ENCODE measurements at regions not wholly inside any gene's neighbourhood (a gene's known extent, or its start where the extent isn't known, plus 50 kb on each side); places are given as distances from the start of the nearest gene placed in this dataset.
"Not testable (repeated sequence)": the region's sequence is repeated elsewhere in the genome, so short reads cannot be mapped to it uniquely, and the experiment has no call there.

DNA sequence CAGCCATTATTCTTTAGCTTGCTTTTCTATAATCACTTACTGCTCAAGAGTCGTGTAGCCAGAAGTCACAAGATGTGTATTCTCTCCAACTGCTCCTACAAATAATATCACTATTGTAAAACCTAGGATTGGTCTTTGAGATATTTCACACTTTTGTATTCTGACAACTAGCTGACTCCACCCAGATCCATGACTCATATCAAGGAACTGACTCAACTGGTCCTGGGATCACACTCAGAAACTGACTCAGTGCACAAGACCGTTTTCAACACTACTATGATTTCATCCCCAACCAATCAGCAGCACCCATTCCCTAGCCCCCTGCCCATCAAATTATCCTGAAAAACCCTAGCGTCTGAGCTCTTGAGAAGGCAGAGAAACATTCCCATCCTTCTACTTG is 56.5 kb upstream of the ORC5 start:
- in situ Hi-C loops (cut with HindIII; ENCODE audit: low pct_unique_long_range_greater_than_20kb, low sequenced_read_pairs): no loop called here
- DNase-seq (ENCODE audit: low read depth): no peak

DNA sequence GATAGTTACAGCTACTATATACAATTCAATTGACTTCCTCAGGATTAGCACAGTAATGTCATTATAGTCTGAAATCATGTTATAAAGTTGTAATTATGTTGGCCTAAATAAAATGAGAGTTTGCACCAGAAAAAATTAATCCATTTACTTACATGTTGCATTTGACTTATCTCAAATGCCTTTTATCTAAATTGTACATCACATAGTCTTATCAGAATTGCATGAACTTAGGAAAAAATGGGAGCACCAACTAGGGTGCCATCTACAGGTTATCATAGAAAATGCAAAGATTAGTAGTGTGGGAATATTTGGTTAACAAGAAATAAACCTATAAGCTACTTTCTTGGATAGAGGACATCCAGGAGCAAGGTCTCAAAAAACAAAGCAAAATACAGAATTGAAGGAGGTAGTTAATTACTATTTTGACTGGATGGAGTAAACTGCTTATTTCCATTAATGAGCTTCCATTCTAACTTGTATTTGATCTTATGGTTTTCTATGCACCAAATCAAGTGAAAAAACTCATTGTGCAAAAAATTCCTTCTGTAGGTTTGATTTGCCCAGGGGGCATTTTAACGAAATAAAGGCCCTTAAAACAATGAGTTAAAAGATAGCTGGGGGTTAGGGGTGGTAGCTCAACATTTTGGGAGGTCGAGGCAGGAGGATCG is 60.0 kb upstream of the ORC5 start:
- DNase-seq (ENCODE audit: low read depth): no peak
- in situ Hi-C loops (cut with HindIII; ENCODE audit: low pct_unique_long_range_greater_than_20kb, low sequenced_read_pairs): no loop called here

DNA sequence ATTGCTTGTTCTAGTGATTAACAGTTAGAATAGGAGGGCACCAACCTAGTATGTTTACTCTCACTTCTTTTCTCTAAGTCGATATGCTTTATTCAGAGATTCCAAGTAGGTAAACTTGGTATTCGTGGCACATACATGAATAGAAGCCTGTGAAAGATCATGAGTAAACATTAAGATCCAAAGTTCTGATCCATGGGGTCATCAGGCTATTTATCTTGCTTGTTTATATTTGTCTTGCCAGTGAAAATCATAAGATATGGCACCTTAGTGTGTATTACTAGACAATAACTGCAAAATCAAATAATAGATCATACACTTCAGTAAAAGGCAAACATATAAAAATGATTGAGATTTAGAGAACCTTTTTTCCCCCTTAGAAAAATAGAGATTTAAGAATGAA is 56.5 kb upstream of the LHFPL3 start:
- no peak for DNase-seq (ENCODE audit: low read depth)
- in situ Hi-C loops (cut with HindIII; ENCODE audit: low pct_unique_long_range_greater_than_20kb, low sequenced_read_pairs): no loop called here

DNA sequence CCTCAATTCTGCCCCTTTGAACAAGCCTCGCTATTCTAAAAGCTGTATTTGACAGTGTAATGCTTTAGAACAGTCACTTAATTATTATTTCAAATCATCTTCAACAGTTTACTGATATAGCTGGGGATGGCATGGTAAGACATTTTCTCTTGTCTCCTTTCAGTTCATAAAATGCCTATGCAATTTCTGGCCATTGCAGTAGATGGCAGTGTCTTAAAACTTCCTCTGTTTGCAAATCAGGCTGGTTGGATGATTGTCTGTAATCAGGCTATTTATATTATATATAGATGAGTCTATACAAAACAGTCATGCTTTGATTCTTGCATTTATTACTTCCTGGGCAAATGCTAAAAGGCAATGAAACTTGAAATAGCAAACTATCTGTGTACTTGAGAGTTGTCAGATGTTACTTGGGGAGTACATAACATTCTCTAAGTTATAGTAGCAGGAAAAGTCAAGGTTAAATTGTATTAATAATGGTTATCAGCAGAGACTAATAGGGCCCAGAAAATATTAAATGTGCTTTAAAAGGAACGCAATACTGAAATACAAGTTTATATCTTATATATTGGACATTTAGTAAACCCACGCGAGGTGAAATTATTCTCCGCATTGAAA is 55.5 kb upstream of the LHFPL3 start:
- peak; percentile 12 for DNase-seq (ENCODE audit: low read depth)
- in situ Hi-C loops (cut with HindIII; ENCODE audit: low pct_unique_long_range_greater_than_20kb, low sequenced_read_pairs): no loop called here

DNA sequence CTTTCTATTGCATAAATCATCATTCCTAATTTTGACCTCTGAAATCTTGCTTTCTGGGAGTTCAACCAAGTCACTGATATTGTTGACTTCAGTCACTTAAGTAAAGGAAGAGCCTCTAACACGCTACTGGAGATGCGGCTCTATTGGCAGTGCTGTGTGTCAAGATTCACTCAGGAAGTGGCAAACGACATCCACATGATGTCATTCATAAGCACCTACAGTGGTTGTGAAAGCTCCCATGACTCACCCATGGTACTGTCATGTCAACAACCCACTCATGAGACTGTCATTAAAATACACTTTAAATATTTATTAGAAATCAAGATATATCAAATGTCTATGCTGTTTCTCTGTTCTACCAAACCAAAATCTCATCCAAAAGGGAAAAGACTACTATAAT is 52.5 kb upstream of the LHFPL3 start:
- no peak for DNase-seq (ENCODE audit: low read depth)
- in situ Hi-C loops (cut with HindIII; ENCODE audit: low pct_unique_long_range_greater_than_20kb, low sequenced_read_pairs): no loop called here

DNA sequence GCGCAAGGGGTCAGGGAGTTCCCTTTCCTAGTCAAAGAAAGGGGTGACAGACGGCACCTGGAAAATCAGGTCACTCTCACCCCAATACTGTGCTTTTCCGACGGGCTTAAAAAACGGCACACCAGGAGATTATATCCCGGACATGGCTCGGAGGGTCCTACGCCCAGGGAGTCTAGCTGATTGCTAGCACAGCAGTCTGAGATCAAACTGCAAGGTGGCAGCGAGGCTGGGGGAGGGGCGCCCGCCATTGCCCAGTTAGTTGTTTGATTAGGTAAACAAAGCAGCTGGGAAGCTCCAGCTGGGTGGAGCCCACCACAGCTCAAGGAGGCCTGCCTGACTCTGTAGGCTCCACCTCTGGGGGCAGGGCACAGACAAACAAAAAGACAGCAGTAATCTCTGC is 51.7 kb upstream of the LHFPL3 start:
- in situ Hi-C loops (cut with HindIII; ENCODE audit: low pct_unique_long_range_greater_than_20kb, low sequenced_read_pairs); DNase-seq (ENCODE audit: low read depth): not testable (repeated sequence)
